BE2C (cell line): ENCODE measurements at regions not wholly inside any gene's neighbourhood (a gene's known extent, or its start where the extent isn't known, plus 50 kb on each side); places are given as distances from the start of the nearest gene placed in this dataset.

Experiments used
- DNase-seq: peaks from one replicate; pipeline ENCODE4 v3.0.0-alpha.2; 2020
- H3K27me3 ChIP-seq: fragments of 250-450 bp; sonication (Bioruptor Pico); 2 replicates; pipeline ENCODE4 v1.5.1; 2020; ENCODE audit warnings: mild to moderate bottlenecking
- H3K36me3 ChIP-seq: fragments of 250-450 bp; sonication (Bioruptor Pico); 2 replicates; pipeline ENCODE4 v1.5.1; 2020; ENCODE audit warnings: mild to moderate bottlenecking
- H3K4me1 ChIP-seq: fragments of 250-450 bp; sonication (Bioruptor Pico); 2 replicates; pipeline ENCODE4 v1.5.1; 2020
- H3K4me3 ChIP-seq: 2 replicates; pipeline ENCODE4 v1.5.1; 2011; ENCODE audit warnings: low read depth, low read length
- H3K9me3 ChIP-seq: fragments of 250-450 bp; sonication (Bioruptor Pico); 2 replicates; pipeline ENCODE4 v1.5.1; 2020
- TF ChIP-seq, protein P1 (sequence below): IDR thresholded peaks from 2 replicates; pipeline ENCODE4 v1.5.1; 2012; ENCODE audit warnings: mild to moderate bottlenecking, low read depth, low read length

DNA sequence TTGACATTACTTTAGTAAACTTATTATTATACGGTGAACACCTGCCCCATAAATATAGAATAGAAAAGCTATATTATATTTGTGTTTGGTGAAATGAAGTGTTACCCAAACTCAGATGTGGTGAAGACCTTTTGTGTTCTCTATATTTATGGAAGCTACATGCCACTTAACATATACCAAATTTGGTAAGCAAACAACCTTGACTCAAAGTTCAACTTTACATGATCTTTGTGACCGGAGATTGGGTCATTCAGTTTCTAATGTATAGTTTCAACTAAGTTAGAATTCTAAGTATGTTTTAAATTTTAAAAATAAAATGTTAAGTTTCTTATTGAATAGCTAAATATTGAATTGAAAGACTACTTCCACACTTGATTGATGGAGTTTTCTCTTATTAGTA is 288.6 kb upstream of the SEMA3D start:
- no peak overlapping the region for H3K4me3 ChIP-seq
- H3K27me3 ChIP-seq = no peaks in the 10 kb centered on the region
- peaks cover 6% of the 10 kb centered on the region for H3K4me1 ChIP-seq
- no peaks in the 10 kb centered on the region; the same call in 1 of the 2 replicates for H3K9me3 ChIP-seq
- no peaks in the 10 kb centered on the region; the same call in 1 of the 2 replicates for H3K36me3 ChIP-seq
- DNase-seq = no peak
- TF ChIP-seq, protein P1, sequence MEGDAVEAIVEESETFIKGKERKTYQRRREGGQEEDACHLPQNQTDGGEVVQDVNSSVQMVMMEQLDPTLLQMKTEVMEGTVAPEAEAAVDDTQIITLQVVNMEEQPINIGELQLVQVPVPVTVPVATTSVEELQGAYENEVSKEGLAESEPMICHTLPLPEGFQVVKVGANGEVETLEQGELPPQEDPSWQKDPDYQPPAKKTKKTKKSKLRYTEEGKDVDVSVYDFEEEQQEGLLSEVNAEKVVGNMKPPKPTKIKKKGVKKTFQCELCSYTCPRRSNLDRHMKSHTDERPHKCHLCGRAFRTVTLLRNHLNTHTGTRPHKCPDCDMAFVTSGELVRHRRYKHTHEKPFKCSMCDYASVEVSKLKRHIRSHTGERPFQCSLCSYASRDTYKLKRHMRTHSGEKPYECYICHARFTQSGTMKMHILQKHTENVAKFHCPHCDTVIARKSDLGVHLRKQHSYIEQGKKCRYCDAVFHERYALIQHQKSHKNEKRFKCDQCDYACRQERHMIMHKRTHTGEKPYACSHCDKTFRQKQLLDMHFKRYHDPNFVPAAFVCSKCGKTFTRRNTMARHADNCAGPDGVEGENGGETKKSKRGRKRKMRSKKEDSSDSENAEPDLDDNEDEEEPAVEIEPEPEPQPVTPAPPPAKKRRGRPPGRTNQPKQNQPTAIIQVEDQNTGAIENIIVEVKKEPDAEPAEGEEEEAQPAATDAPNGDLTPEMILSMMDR = no peak

GRCh38 chr7:85475071-85475470 is 288.2 kb upstream of the SEMA3D start:
- H3K4me1 ChIP-seq = peaks cover 2% of the 10 kb centered on the region
- H3K27me3 ChIP-seq = no peaks in the 10 kb centered on the region
- H3K9me3 ChIP-seq = no peaks in the 10 kb centered on the region
- H3K4me3 ChIP-seq = no peak overlapping the region
- no peak for DNase-seq
- H3K36me3 ChIP-seq = no peaks in the 10 kb centered on the region; the same call in 1 of the 2 replicates
- TF ChIP-seq, protein P1 = no peak

GRCh38 chr7:85474234-85474633 is 287.4 kb upstream of the SEMA3D start:
- TF ChIP-seq, protein P1 = no peak
- Histone ChIP-seq H3K9me3 (no peaks in the 10 kb centered on the region), H3K27me3 (no peaks in the 10 kb centered on the region), H3K4me1 (no peaks in the 10 kb centered on the region), H3K4me3 (no peak overlapping the region), H3K36me3 (no peaks in the 10 kb centered on the region)
- DNase-seq = no peak

GRCh38 chr7:85471740-85472139 is 284.9 kb upstream of the SEMA3D start:
- TF ChIP-seq, protein P1 = no peak
- no peak for DNase-seq

GRCh38 chr7:85471307-85471706 is 284.5 kb upstream of the SEMA3D start:
- TF ChIP-seq, protein P1 = no peak
- no peaks in the 10 kb centered on the region for H3K36me3 ChIP-seq
- no peak for DNase-seq
- H3K27me3 ChIP-seq = no peaks in the 10 kb centered on the region
- no peaks in the 10 kb centered on the region for H3K4me1 ChIP-seq
- no peaks in the 10 kb centered on the region for H3K9me3 ChIP-seq
- H3K4me3 ChIP-seq = no peak overlapping the region

More at GRCh38 chr7:85471740-85472139, 284.9 kb upstream of the SEMA3D start:
- Histone ChIP-seq H3K36me3 (no peaks in the 10 kb centered on the region), H3K4me3 (no peak overlapping the region), H3K9me3 (no peaks in the 10 kb centered on the region), H3K4me1 (no peaks in the 10 kb centered on the region), H3K27me3 (no peaks in the 10 kb centered on the region)

DNA sequence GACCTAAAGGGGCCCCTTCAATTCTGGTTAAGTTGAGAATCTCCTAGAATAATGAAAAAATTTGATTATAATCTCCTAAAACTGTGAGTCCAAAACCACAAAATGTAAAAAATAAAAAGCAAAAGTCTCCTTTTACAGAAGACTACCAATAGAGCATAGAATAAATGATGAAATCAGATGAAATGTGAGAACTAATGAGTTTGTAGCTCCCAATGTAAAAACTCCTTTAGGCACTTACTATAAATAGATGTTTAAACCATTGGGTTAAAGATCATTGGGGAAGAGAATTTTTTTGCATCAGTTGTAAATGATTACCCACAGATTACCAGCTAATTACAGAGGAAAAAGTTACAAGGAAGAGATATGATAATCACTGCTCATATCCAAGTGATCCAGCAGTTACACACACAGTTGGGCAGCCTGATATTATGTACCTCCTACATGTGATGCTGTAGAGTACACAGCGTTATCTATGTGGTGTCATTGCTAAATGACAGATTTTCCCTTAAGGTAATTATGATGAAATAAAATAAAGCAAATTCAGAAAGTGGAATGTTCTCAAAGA is 282.7 kb upstream of the SEMA3D start:
- TF ChIP-seq, protein P1 = no peak
- no peak overlapping the region for H3K4me3 ChIP-seq

More for the DNA sequence above, 282.7 kb upstream of the SEMA3D start:
- H3K27me3 ChIP-seq = no peaks in the 10 kb centered on the region
- no peaks in the 10 kb centered on the region for H3K9me3 ChIP-seq
- no peak for DNase-seq
- no peaks in the 10 kb centered on the region for H3K36me3 ChIP-seq
- no peaks in the 10 kb centered on the region for H3K4me1 ChIP-seq
